ENCODE measurements at regions not wholly inside any gene's neighbourhood (a gene's known extent, or its start where the extent isn't known, plus 50 kb on each side); places are given as distances from the start of the nearest gene placed in this dataset.

GRCh38 chr7:137110535-137110934 lies 233.0 kb downstream of the PTN start:
- TF ChIP-seq, protein P1, sequence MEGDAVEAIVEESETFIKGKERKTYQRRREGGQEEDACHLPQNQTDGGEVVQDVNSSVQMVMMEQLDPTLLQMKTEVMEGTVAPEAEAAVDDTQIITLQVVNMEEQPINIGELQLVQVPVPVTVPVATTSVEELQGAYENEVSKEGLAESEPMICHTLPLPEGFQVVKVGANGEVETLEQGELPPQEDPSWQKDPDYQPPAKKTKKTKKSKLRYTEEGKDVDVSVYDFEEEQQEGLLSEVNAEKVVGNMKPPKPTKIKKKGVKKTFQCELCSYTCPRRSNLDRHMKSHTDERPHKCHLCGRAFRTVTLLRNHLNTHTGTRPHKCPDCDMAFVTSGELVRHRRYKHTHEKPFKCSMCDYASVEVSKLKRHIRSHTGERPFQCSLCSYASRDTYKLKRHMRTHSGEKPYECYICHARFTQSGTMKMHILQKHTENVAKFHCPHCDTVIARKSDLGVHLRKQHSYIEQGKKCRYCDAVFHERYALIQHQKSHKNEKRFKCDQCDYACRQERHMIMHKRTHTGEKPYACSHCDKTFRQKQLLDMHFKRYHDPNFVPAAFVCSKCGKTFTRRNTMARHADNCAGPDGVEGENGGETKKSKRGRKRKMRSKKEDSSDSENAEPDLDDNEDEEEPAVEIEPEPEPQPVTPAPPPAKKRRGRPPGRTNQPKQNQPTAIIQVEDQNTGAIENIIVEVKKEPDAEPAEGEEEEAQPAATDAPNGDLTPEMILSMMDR (IDR thresholded peaks at IDR 0.05): no peak
- no peak for TF ChIP-seq POLR2A (IDR thresholded peaks at IDR 0.05)
